Sigmoid colon (tissue), 6 donors: ENCODE measurements at regions not wholly inside any gene's neighbourhood (a gene's known extent, or its start where the extent isn't known, plus 50 kb on each side); places are given as distances from the start of the nearest gene placed in this dataset.

ENCODE experiments used
- DNase-seq: peaks from one replicate; pipeline ENCODE4 v3.0.0-alpha.2; 2019
- H3K27ac ChIP-seq, 4 donors: fragments of 200-600 bp; sonication (generic); one replicate each; pipeline ENCODE4 v1.5.1; 2016 to 2019; ENCODE audit warnings: mild to moderate bottlenecking in 1 of 4
- H3K27me3 ChIP-seq, 3 donors: fragments of 200-600 bp; sonication (generic); one replicate each; pipeline ENCODE4 v1.5.1; 2019; ENCODE audit warnings: mild to moderate bottlenecking in 1 of 3
- H3K36me3 ChIP-seq, 4 donors: fragments of 200-600 bp; sonication (generic); one replicate each; pipeline ENCODE4 v1.5.1; 2016 to 2019
- H3K4me1 ChIP-seq, 4 donors: fragments of 200-600 bp; sonication (generic); one replicate each; pipeline ENCODE4 v1.5.1; 2017 to 2019
- H3K4me3 ChIP-seq, 4 donors: fragments of 200-600 bp; sonication (generic); one replicate each; pipeline ENCODE4 v1.5.1; 2017 to 2019; ENCODE audit warnings: mild to moderate bottlenecking in 2 of 4, moderate library complexity in 1 of 4
- H3K9me3 ChIP-seq, 4 donors: fragments of 200-600 bp in 3 of 4; sonication (generic) in 3 of 4; one replicate each; pipeline versions ENCODE4 v1.5.1 to v1.6.1; 2013 to 2019
- EP300 ChIP-seq, 4 donors: sonication (generic); formaldehyde crosslinking; IDR thresholded peaks; one replicate each; pipeline ENCODE4 v1.6.1; 2017; ENCODE audit warnings: antibody characterized with exemption in 4 of 4
- POLR2A ChIP-seq, 2 donors: fragments of 450-650 bp; IDR thresholded peaks; one replicate each; pipeline ENCODE4 v1.6.1; 2016; ENCODE audit warnings: antibody characterized with exemption in 2 of 2, mild to moderate bottlenecking in 2 of 2, moderate library complexity in 2 of 2
- POLR2AphosphoS5 ChIP-seq, 4 donors: sonication (generic); formaldehyde crosslinking; IDR thresholded peaks; one replicate each; pipeline ENCODE4 v1.6.1; 2017; ENCODE audit warnings: antibody characterized with exemption in 4 of 4
- WGBS, 2 donors: extraction: QIAGEN DNeasy Blood & Tissue Kit; methylation state at CpG; one replicate each; pipeline ENCODE4 v1.1.7; 2013; 5-methylcytosine and 5-hydroxymethylcytosine counted together
- intact Hi-C: fragments of 100-400 bp; cut with DNase I; formaldehyde crosslinking; loops from one replicate; pipeline ENCODE4 v1.15.1; 2023
- TF ChIP-seq, protein P1 (sequence below), 4 experiments: fragments of 450-650 bp in 3 of 4; fragments of 200-600 bp in 1 of 4; IDR thresholded peaks; one replicate each; pipeline ENCODE4 v1.5.1; 2016 to 2019; ENCODE audit warnings: antibody characterized with exemption in 4 of 4, mild to moderate bottlenecking in 3 of 4, moderate library complexity in 2 of 4
- donor health status: healthy with polysubstance abuse.
- donor health status: healthy.

DNA sequence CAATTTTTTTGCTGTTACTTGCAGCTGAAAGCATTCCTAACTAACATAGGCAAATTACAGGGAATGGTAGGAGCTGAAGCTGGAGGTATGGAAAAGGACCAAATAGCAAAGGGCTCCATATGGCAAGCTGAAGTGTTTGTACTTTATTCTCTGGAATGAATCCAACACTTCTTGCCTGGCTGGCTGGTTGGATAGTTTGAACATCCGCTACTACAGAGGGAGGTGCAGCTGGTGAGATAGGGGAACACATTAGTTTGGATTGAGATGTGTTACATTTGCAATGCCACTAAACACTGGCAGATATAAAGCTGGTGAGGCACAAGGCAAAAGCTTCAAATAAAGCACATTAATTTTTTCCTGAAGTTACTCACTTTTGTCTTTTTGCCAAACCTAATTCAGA, 291.5 kb downstream of the SP3 start:
- H3K4me1 ChIP-seq, result no peaks in the 10 kb centered on the region
- H3K4me3 ChIP-seq, result no peak overlapping the region
- TF ChIP-seq EP300 (IDR thresholded peaks at IDR 0.05), result no peak
- TF ChIP-seq POLR2A (IDR thresholded peaks at IDR 0.05), result no peak
- TF ChIP-seq, protein P1, sequence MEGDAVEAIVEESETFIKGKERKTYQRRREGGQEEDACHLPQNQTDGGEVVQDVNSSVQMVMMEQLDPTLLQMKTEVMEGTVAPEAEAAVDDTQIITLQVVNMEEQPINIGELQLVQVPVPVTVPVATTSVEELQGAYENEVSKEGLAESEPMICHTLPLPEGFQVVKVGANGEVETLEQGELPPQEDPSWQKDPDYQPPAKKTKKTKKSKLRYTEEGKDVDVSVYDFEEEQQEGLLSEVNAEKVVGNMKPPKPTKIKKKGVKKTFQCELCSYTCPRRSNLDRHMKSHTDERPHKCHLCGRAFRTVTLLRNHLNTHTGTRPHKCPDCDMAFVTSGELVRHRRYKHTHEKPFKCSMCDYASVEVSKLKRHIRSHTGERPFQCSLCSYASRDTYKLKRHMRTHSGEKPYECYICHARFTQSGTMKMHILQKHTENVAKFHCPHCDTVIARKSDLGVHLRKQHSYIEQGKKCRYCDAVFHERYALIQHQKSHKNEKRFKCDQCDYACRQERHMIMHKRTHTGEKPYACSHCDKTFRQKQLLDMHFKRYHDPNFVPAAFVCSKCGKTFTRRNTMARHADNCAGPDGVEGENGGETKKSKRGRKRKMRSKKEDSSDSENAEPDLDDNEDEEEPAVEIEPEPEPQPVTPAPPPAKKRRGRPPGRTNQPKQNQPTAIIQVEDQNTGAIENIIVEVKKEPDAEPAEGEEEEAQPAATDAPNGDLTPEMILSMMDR (IDR thresholded peaks at IDR 0.05), result no peak
- TF ChIP-seq POLR2AphosphoS5 (IDR thresholded peaks at IDR 0.05), result no peak
- no peak for DNase-seq
- H3K27ac ChIP-seq, result no peak overlapping the region
- no peaks in the 10 kb centered on the region for H3K27me3 ChIP-seq
- WGBS, 2 donors, result 51 to 88% methylated on average over 1 of the region's 1 CpG
- intact Hi-C loops, result no loop called here
- H3K36me3 ChIP-seq, result no peaks in the 10 kb centered on the region
- H3K9me3 ChIP-seq, result peaks cover 0 to 7% (median 0%) of the 10 kb centered on the region in 4 donors

DNA sequence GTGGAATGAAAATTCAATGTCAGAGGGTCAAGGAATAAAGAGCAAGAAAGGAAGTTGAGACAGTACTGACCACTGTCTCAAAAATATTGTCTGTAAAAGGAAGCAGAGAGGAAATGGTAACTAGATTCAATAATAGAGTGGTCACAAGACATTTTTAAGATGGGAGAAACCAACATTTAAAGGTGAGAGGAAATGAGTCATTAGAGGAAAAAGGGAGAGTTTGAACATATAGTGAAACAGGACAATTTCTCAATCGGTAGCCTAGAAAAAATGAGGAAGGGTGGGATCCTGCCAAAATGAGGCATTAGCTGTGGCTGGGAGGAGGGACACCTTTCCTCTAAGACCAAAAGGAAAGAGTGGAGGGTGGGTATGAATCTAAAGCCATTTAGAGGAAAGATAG, 288.5 kb downstream of the SP3 start:
- no peaks in the 10 kb centered on the region for H3K36me3 ChIP-seq
- TF ChIP-seq, protein P1 (IDR thresholded peaks at IDR 0.05), result no peak
- TF ChIP-seq POLR2AphosphoS5 (IDR thresholded peaks at IDR 0.05), result no peak
- TF ChIP-seq EP300 (IDR thresholded peaks at IDR 0.05), result no peak
- TF ChIP-seq POLR2A (IDR thresholded peaks at IDR 0.05), result no peak
- intact Hi-C loops, result no loop called here
- H3K27me3 ChIP-seq, result no peaks in the 10 kb centered on the region
- peaks cover 0 to 7% (median 0%) of the 10 kb centered on the region in 4 donors for H3K9me3 ChIP-seq
- no peaks in the 10 kb centered on the region for H3K4me1 ChIP-seq
- 38 to 74% methylated on average over 1 of the region's 1 CpG for WGBS, 2 donors
- no peak overlapping the region for H3K4me3 ChIP-seq
- DNase-seq, result no peak
- H3K27ac ChIP-seq, result no peak overlapping the region

DNA sequence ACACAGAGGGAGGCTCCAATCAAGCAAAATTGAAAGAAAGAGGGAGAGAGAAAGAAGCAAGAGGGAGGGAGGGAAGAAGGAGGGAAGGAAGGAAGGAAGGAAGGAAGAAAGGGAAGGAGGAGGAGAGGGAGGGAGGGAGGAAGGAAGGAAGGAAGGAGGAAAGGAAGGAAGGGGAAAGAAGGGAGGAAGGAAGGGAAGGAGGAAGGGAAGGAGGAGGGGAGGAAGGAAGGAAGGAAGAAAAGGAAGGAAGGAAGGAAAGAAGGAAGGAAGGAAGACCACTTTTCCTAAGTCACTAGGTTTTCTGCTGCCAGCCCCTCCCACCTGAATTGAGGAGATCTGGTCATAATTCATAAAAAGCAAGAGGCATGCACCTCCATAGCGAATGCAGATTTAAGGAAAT, 287.0 kb downstream of the SP3 start:
- intact Hi-C loops, result no loop called here

DNA sequence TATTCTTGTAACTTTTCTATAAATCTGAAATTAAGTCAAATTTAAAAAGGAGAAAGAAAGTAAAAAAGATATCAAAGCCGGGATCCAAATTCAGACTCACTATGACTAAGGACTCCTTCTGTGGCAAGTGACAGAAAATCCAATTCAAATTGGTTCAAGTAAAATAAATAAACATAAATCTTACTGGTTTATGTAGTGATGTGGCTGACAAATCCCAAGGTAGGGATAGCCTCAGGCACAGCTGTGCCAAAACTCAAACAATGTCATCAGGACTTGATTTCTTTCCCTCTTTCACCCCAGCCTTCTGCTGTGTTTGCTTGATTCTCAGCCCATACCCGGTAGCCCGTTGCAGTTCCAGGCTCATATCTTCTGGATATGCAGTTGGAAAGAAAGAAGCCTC, 284.6 kb downstream of the SP3 start:
- no peak for DNase-seq
- Histone ChIP-seq H3K4me3 (no peak overlapping the region), H3K27ac (no peak overlapping the region), H3K9me3 (no peaks in the 10 kb centered on the region), H3K27me3 (no peaks in the 10 kb centered on the region), H3K36me3 (no peaks in the 10 kb centered on the region), H3K4me1 (no peaks in the 10 kb centered on the region)
- WGBS, 2 donors, result 79 to 84% methylated on average over 3 of the region's 3 CpGs
- intact Hi-C loops, result no loop called here
- TF ChIP-seq EP300 (IDR thresholded peaks at IDR 0.05) (no peak), POLR2A (IDR thresholded peaks at IDR 0.05) (no peak), POLR2AphosphoS5 (IDR thresholded peaks at IDR 0.05) (no peak)
- TF ChIP-seq, protein P1 (IDR thresholded peaks at IDR 0.05), result no peak

More for the DNA sequence above, 287.0 kb downstream of the SP3 start:
- TF ChIP-seq POLR2A (IDR thresholded peaks at IDR 0.05), result no peak
- TF ChIP-seq EP300 (IDR thresholded peaks at IDR 0.05), result no peak
- TF ChIP-seq, protein P1 (IDR thresholded peaks at IDR 0.05), result no peak
- no peak for TF ChIP-seq POLR2AphosphoS5 (IDR thresholded peaks at IDR 0.05)
- Histone ChIP-seq H3K27ac (no peak overlapping the region), H3K9me3 (peaks cover 0 to 5% (median 0%) of the 10 kb centered on the region in 4 donors), H3K4me1 (no peaks in the 10 kb centered on the region), H3K4me3 (no peak overlapping the region), H3K36me3 (no peaks in the 10 kb centered on the region), H3K27me3 (no peaks in the 10 kb centered on the region)
- WGBS, 2 donors, result 67 to 83% methylated on average over 1 of the region's 1 CpG
- DNase-seq, result no peak
